Neural cell (in vitro differentiated cells): ENCODE measurements at regions not wholly inside any gene's neighbourhood (a gene's known extent, or its start where the extent isn't known, plus 50 kb on each side); places are given as distances from the start of the nearest gene placed in this dataset.

Experiments used
- H2AFZ ChIP-seq: fragments of 200-600, 300-800 bp; sonication (generic), shearing (Covaris generic); 2 replicates; pipeline ENCODE4 v1.6.0; 2014; ENCODE audit warnings: low read depth, mild to moderate bottlenecking, antibody characterized with exemption, low read length, moderate library complexity
- H3F3A ChIP-seq: fragments of 200-600 bp; shearing (Covaris generic); 2 replicates; pipeline ENCODE4 v1.6.1; 2016; ENCODE audit warnings: mild to moderate bottlenecking, moderate library complexity, mixed read lengths, antibody characterized with exemption, low read length; ENCODE audit not compliant: insufficient read depth, poor library complexity, severe bottlenecking
- H3K27ac ChIP-seq: fragments of 200-600, 300-800 bp; sonication (generic), shearing (Covaris generic); 2 replicates; pipeline ENCODE4 v1.5.1; 2014; ENCODE audit warnings: mild to moderate bottlenecking, low read length, moderate library complexity
- H3K27me3 ChIP-seq: fragments of 300-800, 200-600 bp; sonication (generic), shearing (Covaris generic); 2 replicates; pipeline ENCODE4 v1.6.0; 2014; ENCODE audit warnings: mild to moderate bottlenecking, low read depth, low read length, moderate library complexity; ENCODE audit not compliant: insufficient read depth
- H3K36me3 ChIP-seq: fragments of 300-800, 200-600 bp; sonication (generic), shearing (Covaris generic); 2 replicates; pipeline ENCODE4 v1.5.1; 2014; ENCODE audit warnings: mild to moderate bottlenecking, antibody characterized with exemption, low read length, moderate library complexity; ENCODE audit not compliant: insufficient read depth
- H3K4me2 ChIP-seq: fragments of 300-800, 200-600 bp; sonication (generic), shearing (Covaris generic); 2 replicates; pipeline ENCODE4 v1.6.0; 2014; ENCODE audit warnings: mild to moderate bottlenecking, low read length
- H3K4me3 ChIP-seq: fragments of 300-800, 200-600 bp; sonication (generic), shearing (Covaris generic); 2 replicates; pipeline ENCODE4 v1.5.1; 2014; ENCODE audit warnings: mild to moderate bottlenecking, low read length, moderate library complexity
- H3K79me2 ChIP-seq: fragments of 200-600 bp; shearing (Covaris generic); replicated peaks from 2 replicates; pipeline ENCODE4 v1.6.0; 2014; ENCODE audit warnings: mild to moderate bottlenecking, low read length, moderate library complexity; ENCODE audit not compliant: insufficient read depth
- H3K9ac ChIP-seq: fragments of 300-800, 200-600 bp; sonication (generic), shearing (Covaris generic); 2 replicates; pipeline ENCODE4 v1.6.1; 2016; ENCODE audit warnings: mild to moderate bottlenecking, low read length, mixed read lengths
- H3K9me2 ChIP-seq: fragments of 200-600 bp; shearing (Covaris generic); 2 replicates; pipeline ENCODE4 v1.6.1; 2016; ENCODE audit warnings: mild to moderate bottlenecking, low read length, mixed read lengths; ENCODE audit not compliant: insufficient read depth
- H3K9me3 ChIP-seq: fragments of 200-600, 300-800 bp; sonication (generic), shearing (Covaris generic); 2 replicates; pipeline ENCODE4 v1.6.1; 2016; ENCODE audit warnings: mild to moderate bottlenecking, mixed run types, low read length, moderate library complexity, mixed read lengths
- H4K20me1 ChIP-seq: fragments of 200-600 bp; shearing (Covaris generic); 2 replicates; pipeline ENCODE4 v1.6.1; 2016; ENCODE audit warnings: mild to moderate bottlenecking, mixed run types; ENCODE audit not compliant: insufficient read depth
- EP300 ChIP-seq: fragments of 450-650 bp; conservative IDR thresholded peaks from 2 replicates; pipeline ENCODE4 v1.6.1; 2014; ENCODE audit warnings: antibody characterized with exemption, mild to moderate bottlenecking, moderate library complexity; ENCODE audit not compliant: poor library complexity, severe bottlenecking
- EZH2 ChIP-seq: fragments of 200-600, 300-800 bp; shearing (Covaris generic), sonication (generic); IDR thresholded peaks from 2 replicates; pipeline ENCODE4 v1.6.1; 2014; ENCODE audit warnings: antibody characterized with exemption, low read length, borderline replicate concordance, mild to moderate bottlenecking; ENCODE audit not compliant: insufficient read depth, poor library complexity, severe bottlenecking
- MXI1 ChIP-seq: fragments of 450-650 bp; conservative IDR thresholded peaks from 2 replicates; pipeline ENCODE4 v1.6.1; 2014; ENCODE audit warnings: antibody characterized with exemption, mild to moderate bottlenecking; ENCODE audit not compliant: poor library complexity, severe bottlenecking
- POLR2AphosphoS5 ChIP-seq: IDR thresholded peaks from 2 replicates; pipeline ENCODE4 v1.6.1; 2012
- RAD21 ChIP-seq: fragments of 450-650 bp; conservative IDR thresholded peaks from 2 replicates; pipeline ENCODE4 v1.6.1; 2014; ENCODE audit warnings: antibody characterized with exemption, mild to moderate bottlenecking, moderate library complexity
- SMC3 ChIP-seq: fragments of 450-650 bp; conservative IDR thresholded peaks from 2 replicates; pipeline ENCODE4 v1.6.1; 2014; ENCODE audit warnings: antibody characterized with exemption, mild to moderate bottlenecking, moderate library complexity; ENCODE audit not compliant: poor library complexity
- TAF1 ChIP-seq: IDR thresholded peaks from 2 replicates; pipeline ENCODE4 v1.6.1; 2012; ENCODE audit warnings: low read depth
- TF ChIP-seq, protein P1 (sequence below): IDR thresholded peaks from 2 replicates; pipeline ENCODE4 v1.6.1; 2012; ENCODE audit warnings: borderline replicate concordance
- TF ChIP-seq, protein P2 (sequence below): fragments of 450-650 bp; IDR thresholded peaks from 2 replicates; pipeline ENCODE4 v1.5.1; 2014; ENCODE audit warnings: antibody characterized with exemption, mild to moderate bottlenecking, moderate library complexity; ENCODE audit not compliant: poor library complexity, severe bottlenecking

DNA sequence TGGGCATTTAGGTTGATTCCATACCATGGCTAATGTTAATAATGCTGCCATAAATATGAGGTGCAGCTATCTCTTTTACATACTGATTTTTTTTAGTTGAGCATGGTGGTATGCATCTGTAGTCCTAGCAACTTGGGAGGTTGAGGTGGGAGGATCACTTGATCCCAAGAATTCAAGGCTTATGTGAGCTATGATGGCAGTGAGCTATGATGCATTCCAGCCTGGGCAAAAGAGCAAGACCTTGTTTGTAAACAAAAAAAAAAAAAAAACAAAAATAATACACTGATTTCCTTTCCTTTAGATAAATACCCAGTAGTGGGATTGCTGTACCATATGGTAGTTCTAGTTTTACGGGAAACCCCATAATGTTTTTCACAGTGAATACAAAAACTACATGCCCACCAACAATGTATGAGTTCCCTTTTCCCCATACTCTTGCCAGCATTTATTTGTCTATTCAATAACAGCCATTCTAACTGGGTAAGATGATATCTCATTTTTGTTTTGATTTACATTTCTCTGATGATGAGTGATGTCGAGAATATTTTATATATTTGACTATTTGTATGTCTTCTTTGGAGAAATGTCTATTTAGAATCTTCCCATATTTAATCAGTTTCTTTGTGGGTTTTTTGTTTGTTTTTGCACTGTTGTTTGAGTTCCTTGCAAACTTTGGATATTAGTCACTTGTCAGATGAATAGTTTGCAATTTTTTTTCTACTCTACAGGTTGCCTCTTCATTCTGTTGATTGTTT, 281.0 kb upstream of the KYNU start:
- no peaks in the 10 kb centered on the region for H3F3A ChIP-seq
- no peak overlapping the region for H2AFZ ChIP-seq
- H3K27me3 ChIP-seq = no peaks in the 10 kb centered on the region
- no peaks in the 10 kb centered on the region for H3K79me2 ChIP-seq
- no peak overlapping the region for H3K9ac ChIP-seq
- no peaks in the 10 kb centered on the region for H4K20me1 ChIP-seq
- H3K4me3 ChIP-seq = no peak overlapping the region
- H3K9me3 ChIP-seq = no peaks in the 10 kb centered on the region
- no peak overlapping the region for H3K27ac ChIP-seq
- no peaks in the 10 kb centered on the region for H3K9me2 ChIP-seq
- no peak for TF ChIP-seq RAD21
- TF ChIP-seq EZH2 = no peak
- TF ChIP-seq MXI1 = no peak
- TF ChIP-seq, protein P1, sequence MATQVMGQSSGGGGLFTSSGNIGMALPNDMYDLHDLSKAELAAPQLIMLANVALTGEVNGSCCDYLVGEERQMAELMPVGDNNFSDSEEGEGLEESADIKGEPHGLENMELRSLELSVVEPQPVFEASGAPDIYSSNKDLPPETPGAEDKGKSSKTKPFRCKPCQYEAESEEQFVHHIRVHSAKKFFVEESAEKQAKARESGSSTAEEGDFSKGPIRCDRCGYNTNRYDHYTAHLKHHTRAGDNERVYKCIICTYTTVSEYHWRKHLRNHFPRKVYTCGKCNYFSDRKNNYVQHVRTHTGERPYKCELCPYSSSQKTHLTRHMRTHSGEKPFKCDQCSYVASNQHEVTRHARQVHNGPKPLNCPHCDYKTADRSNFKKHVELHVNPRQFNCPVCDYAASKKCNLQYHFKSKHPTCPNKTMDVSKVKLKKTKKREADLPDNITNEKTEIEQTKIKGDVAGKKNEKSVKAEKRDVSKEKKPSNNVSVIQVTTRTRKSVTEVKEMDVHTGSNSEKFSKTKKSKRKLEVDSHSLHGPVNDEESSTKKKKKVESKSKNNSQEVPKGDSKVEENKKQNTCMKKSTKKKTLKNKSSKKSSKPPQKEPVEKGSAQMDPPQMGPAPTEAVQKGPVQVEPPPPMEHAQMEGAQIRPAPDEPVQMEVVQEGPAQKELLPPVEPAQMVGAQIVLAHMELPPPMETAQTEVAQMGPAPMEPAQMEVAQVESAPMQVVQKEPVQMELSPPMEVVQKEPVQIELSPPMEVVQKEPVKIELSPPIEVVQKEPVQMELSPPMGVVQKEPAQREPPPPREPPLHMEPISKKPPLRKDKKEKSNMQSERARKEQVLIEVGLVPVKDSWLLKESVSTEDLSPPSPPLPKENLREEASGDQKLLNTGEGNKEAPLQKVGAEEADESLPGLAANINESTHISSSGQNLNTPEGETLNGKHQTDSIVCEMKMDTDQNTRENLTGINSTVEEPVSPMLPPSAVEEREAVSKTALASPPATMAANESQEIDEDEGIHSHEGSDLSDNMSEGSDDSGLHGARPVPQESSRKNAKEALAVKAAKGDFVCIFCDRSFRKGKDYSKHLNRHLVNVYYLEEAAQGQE = no peak
- no peak for TF ChIP-seq POLR2AphosphoS5
- TF ChIP-seq SMC3 = no peak
- TF ChIP-seq EP300 = no peak
- TF ChIP-seq, protein P2, sequence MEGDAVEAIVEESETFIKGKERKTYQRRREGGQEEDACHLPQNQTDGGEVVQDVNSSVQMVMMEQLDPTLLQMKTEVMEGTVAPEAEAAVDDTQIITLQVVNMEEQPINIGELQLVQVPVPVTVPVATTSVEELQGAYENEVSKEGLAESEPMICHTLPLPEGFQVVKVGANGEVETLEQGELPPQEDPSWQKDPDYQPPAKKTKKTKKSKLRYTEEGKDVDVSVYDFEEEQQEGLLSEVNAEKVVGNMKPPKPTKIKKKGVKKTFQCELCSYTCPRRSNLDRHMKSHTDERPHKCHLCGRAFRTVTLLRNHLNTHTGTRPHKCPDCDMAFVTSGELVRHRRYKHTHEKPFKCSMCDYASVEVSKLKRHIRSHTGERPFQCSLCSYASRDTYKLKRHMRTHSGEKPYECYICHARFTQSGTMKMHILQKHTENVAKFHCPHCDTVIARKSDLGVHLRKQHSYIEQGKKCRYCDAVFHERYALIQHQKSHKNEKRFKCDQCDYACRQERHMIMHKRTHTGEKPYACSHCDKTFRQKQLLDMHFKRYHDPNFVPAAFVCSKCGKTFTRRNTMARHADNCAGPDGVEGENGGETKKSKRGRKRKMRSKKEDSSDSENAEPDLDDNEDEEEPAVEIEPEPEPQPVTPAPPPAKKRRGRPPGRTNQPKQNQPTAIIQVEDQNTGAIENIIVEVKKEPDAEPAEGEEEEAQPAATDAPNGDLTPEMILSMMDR = no peak
- TF ChIP-seq TAF1 = no peak
- no peak overlapping the region for H3K4me2 ChIP-seq
- no peaks in the 10 kb centered on the region for H3K36me3 ChIP-seq

DNA sequence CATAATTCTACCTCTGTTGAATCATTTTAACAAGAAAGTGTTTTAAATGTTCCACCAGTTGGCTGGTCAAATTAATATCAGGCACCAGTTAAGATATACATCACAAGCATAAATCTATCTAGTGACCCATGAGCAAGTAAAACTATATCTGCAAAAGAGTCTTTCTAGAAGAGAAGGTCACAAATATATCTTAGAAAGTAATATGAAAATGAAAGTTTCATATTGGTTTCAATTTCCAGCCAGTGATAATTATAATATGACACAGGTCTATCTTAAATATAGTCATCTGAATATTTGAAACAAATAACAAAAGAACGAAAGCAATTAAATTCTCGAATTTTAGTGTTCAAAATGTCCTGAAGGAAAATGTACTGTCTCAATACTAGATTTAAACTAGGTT, 282.5 kb upstream of the KYNU start:
- H3F3A ChIP-seq = no peaks in the 10 kb centered on the region
- no peaks in the 10 kb centered on the region for H3K79me2 ChIP-seq
- H3K9me3 ChIP-seq = no peaks in the 10 kb centered on the region
- H3K36me3 ChIP-seq = no peaks in the 10 kb centered on the region
- H3K9me2 ChIP-seq = no peaks in the 10 kb centered on the region
- H2AFZ ChIP-seq = no peak overlapping the region
- no peak overlapping the region for H3K9ac ChIP-seq
- no peaks in the 10 kb centered on the region for H3K27me3 ChIP-seq
- H4K20me1 ChIP-seq = no peaks in the 10 kb centered on the region
- H3K4me2 ChIP-seq = no peak overlapping the region
- H3K27ac ChIP-seq = no peak overlapping the region
- no peak for TF ChIP-seq TAF1
- no peak for TF ChIP-seq MXI1
- no peak for TF ChIP-seq SMC3
- TF ChIP-seq RAD21 = no peak
- no peak for TF ChIP-seq POLR2AphosphoS5
- TF ChIP-seq, protein P1 = no peak
- TF ChIP-seq, protein P2 = no peak
- TF ChIP-seq EZH2 = no peak
- TF ChIP-seq EP300 = no peak
- H3K4me3 ChIP-seq = no peak overlapping the region
